Calu3 (cell line): ENCODE measurements at regions not wholly inside any gene's neighbourhood (a gene's known extent, or its start where the extent isn't known, plus 50 kb on each side); places are given as distances from the start of the nearest gene placed in this dataset.

Experiments used
- BruUV-seq: library from RNA; stranded (reverse); fragments of 400-500 nt; replicated peaks from 2 replicates; lab custom pipeline; 2021; lab: Mats Ljungman, UMichigan
- CTCF ChIA-PET: fragments of 300-600 bp; sonication (Branson Sonifier 250); formaldehyde crosslinking; loops from one replicate; lab custom pipeline; 2022; ENCODE audit warnings: antibody characterized with exemption; lab: Charles Lee
- DNase-seq: peaks from one replicate; pipeline ENCODE4 v3.0.0; 2022
- H3K27ac Mint-ChIP-seq: one replicate; pipeline ENCODE4 v1.8.0; 2022; ENCODE audit warnings: mixed read lengths; ENCODE audit not compliant: unreplicated experiment
- H3K27me3 Mint-ChIP-seq: one replicate; pipeline ENCODE4 v1.8.0; 2022; ENCODE audit warnings: mixed read lengths; ENCODE audit not compliant: unreplicated experiment
- H3K36me3 Mint-ChIP-seq: one replicate; pipeline ENCODE4 v1.8.0; 2022; ENCODE audit warnings: mild to moderate bottlenecking, moderate library complexity, mixed read lengths; ENCODE audit not compliant: insufficient read depth, unreplicated experiment
- H3K4me1 Mint-ChIP-seq: one replicate; pipeline ENCODE4 v1.8.0; 2022; ENCODE audit warnings: mild to moderate bottlenecking, low read depth, mixed read lengths; ENCODE audit not compliant: unreplicated experiment
- H3K4me3 Mint-ChIP-seq: one replicate; pipeline ENCODE4 v1.8.0; 2022; ENCODE audit warnings: mild to moderate bottlenecking, low read depth, moderate library complexity, mixed read lengths; ENCODE audit not compliant: unreplicated experiment
- H3K9me3 Mint-ChIP-seq: one replicate; pipeline ENCODE4 v1.8.0; 2022; ENCODE audit warnings: low read depth, mixed read lengths; ENCODE audit not compliant: unreplicated experiment
- intact Hi-C: fragments of 100-400 bp; cut with micrococcal nuclease; formaldehyde crosslinking; loops from one replicate; pipeline ENCODE4 v1.10.0; 2022; ENCODE audit not compliant: unreplicated experiment
- TF ChIP-seq, protein P1 (sequence below): fragments of 200-600 bp; IDR thresholded peaks from one replicate; pipeline ENCODE4 v1.8.0; 2022; ENCODE audit warnings: antibody characterized with exemption; ENCODE audit not compliant: unreplicated experiment

DNA sequence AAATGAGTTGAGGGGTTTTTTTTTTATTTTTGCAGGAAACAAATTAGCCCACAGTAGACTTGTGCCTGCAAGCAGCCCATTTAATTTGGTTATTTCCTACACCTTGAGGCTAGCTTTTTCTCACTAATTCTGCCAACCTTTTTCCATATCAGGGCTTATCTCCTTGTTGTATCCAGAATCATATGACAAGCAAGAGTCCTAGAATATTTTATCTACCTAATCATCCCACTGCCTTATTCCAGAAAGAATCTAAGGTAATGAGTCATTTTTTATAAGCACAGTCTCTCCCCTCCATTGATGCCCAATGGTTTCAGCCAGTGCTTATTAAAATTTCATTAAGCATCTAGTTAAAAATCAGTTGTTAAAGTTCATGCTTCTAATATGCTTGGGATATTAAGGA lies 324.1 kb downstream of the BARHL2 start:
- H3K27ac Mint-ChIP-seq, result no peak overlapping the region
- BruUV-seq, result no TSS peak
- CTCF ChIA-PET, result no interaction called here
- no peaks in the 10 kb centered on the region for H3K4me1 Mint-ChIP-seq
- intact Hi-C loops, result no loop called here
- no peaks in the 10 kb centered on the region for H3K36me3 Mint-ChIP-seq
- H3K9me3 Mint-ChIP-seq, result no peaks in the 10 kb centered on the region
- no peaks in the 10 kb centered on the region for H3K27me3 Mint-ChIP-seq
- no peak overlapping the region for H3K4me3 Mint-ChIP-seq
- no peak for DNase-seq
- TF ChIP-seq, protein P1, sequence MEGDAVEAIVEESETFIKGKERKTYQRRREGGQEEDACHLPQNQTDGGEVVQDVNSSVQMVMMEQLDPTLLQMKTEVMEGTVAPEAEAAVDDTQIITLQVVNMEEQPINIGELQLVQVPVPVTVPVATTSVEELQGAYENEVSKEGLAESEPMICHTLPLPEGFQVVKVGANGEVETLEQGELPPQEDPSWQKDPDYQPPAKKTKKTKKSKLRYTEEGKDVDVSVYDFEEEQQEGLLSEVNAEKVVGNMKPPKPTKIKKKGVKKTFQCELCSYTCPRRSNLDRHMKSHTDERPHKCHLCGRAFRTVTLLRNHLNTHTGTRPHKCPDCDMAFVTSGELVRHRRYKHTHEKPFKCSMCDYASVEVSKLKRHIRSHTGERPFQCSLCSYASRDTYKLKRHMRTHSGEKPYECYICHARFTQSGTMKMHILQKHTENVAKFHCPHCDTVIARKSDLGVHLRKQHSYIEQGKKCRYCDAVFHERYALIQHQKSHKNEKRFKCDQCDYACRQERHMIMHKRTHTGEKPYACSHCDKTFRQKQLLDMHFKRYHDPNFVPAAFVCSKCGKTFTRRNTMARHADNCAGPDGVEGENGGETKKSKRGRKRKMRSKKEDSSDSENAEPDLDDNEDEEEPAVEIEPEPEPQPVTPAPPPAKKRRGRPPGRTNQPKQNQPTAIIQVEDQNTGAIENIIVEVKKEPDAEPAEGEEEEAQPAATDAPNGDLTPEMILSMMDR, result no peak

DNA sequence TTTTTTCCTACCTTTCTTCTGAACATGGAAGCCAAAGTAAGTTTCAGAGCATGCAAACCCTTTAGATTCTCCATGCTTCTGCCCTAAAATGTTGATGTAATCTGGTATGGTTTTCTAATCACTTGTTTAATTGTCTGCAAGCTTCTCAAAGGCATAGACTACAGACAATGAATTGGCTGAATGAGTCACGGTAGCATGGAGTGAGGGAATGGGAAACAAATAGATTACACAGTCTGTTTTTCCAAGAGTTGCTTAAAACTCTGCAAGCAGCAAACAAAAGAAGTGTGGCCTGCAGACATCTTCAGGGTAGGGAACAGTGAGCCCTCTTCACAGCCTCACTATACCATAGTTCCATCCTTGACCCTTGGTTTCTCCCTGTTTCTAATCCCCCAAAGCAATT lies 326.0 kb downstream of the BARHL2 start:
- no peaks in the 10 kb centered on the region for H3K36me3 Mint-ChIP-seq
- intact Hi-C loops, result no loop called here
- no peaks in the 10 kb centered on the region for H3K27me3 Mint-ChIP-seq
- H3K4me1 Mint-ChIP-seq, result no peaks in the 10 kb centered on the region
- H3K4me3 Mint-ChIP-seq, result no peak overlapping the region
- CTCF ChIA-PET, result no interaction called here
- no peaks in the 10 kb centered on the region for H3K9me3 Mint-ChIP-seq
- no peak for DNase-seq
- H3K27ac Mint-ChIP-seq, result no peak overlapping the region
- TF ChIP-seq, protein P1, result no peak
- no TSS peak for BruUV-seq

- no TSS peak for BruUV-seq
- Mint-ChIP-seq H3K27me3 (no peaks in the 10 kb centered on the region), H3K4me3 (no peak overlapping the region), H3K27ac (no peak overlapping the region), H3K36me3 (no peaks in the 10 kb centered on the region), H3K9me3 (no peaks in the 10 kb centered on the region), H3K4me1 (no peaks in the 10 kb centered on the region)
- intact Hi-C loops, result no loop called here
- CTCF ChIA-PET, result no interaction called here
- TF ChIP-seq, protein P1, result no peak
- DNase-seq, result no peak
Observed at GRCh38 chr1:90387805-90388204, 329.3 kb downstream of the BARHL2 start.

DNA sequence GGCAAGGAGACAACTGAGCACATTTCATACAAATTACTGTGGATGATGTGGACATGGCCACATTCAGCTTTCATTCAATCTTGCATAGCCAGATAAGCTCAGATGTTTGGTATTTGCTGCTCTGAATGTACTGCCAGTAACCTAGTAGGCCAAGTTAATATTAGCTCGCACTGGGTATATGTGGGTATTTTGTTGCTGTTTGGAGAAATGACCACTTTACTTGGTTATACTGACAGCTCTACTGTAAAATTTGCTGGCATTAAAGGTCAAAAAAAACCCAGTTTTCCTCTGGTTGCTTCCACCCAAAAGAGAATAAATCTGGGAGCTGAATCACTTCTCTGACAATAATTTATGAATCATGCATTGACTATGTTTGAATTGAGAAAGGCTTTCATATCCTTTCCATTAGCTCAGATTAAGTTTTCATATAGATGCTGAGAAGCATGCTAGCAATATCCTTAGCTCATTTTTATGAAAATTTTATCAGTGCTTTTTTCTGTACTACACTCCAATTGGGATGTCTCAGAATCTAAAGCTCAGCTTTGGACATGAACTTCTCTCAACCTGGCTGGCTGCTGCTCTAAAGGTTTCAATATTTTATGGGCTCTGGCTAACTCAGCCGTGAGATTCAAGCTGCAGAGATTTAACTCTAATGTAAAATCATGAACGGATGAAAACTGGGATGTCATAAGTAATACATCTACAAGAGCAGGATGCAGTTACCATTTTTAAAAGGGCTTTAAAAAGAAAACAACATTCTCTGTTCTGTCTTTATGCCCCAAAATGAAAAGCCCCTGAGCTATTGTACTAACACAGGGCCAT lies 330.0 kb downstream of the BARHL2 start:
- H3K9me3 Mint-ChIP-seq, result no peaks in the 10 kb centered on the region
- no peak overlapping the region for H3K4me3 Mint-ChIP-seq
- DNase-seq, result no peak
- TF ChIP-seq, protein P1, result no peak
- no peaks in the 10 kb centered on the region for H3K36me3 Mint-ChIP-seq
- H3K27ac Mint-ChIP-seq, result no peak overlapping the region
- intact Hi-C loops, result no loop called here
- no peaks in the 10 kb centered on the region for H3K27me3 Mint-ChIP-seq
- CTCF ChIA-PET, result no interaction called here
- no peaks in the 10 kb centered on the region for H3K4me1 Mint-ChIP-seq
- no TSS peak for BruUV-seq
